Pons (tissue), 1 donor: ENCODE measurements at regions not wholly inside any gene's neighbourhood (a gene's known extent, or its start where the extent isn't known, plus 50 kb on each side); places are given as distances from the start of the nearest gene placed in this dataset.

Source experiments
- DNase-seq: peaks from one replicate; pipeline ENCODE4 v3.0.0-alpha.2; 2016; ENCODE audit warnings: low spot score

DNA sequence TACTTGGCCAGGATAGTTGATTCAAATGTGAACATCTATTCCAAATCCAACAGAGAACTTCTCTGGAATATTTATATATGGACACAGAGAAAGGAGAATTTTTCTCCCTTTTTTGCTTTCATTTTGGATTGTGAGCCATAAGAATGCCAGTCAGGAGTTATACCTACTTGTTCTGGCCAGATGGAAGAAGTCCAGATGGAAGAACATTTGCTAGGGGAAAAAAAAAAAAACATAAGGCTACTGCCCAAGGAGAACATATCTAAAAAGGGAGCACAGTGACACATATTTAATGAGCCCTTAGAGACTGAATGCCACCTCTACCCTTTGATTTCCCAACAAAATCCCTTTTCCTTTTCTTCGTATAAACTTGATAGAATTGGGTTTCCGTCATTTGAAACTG is 61.7 kb upstream of the PPP2R2B start:
- peak; percentile 15 for DNase-seq

DNA sequence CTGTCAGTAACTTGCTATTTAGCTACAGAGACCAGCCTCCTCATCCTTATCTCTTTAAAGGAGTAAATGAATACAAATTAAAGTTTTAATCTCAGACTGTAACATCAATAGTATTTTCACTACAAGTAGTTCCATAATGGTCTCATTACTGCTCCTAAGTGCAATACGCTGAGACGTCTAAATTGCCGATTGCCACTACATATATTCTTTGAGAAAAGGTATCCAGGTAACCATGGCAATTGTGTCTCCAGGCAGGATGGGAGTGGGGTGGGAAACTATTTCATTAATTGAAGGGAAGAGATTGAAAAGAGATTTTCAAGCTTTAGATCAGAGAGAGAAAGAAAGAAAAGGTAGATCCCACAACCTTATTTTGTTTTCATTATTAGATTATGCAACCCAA is 65.5 kb upstream of the PPP2R2B start:
- no peak for DNase-seq

DNA sequence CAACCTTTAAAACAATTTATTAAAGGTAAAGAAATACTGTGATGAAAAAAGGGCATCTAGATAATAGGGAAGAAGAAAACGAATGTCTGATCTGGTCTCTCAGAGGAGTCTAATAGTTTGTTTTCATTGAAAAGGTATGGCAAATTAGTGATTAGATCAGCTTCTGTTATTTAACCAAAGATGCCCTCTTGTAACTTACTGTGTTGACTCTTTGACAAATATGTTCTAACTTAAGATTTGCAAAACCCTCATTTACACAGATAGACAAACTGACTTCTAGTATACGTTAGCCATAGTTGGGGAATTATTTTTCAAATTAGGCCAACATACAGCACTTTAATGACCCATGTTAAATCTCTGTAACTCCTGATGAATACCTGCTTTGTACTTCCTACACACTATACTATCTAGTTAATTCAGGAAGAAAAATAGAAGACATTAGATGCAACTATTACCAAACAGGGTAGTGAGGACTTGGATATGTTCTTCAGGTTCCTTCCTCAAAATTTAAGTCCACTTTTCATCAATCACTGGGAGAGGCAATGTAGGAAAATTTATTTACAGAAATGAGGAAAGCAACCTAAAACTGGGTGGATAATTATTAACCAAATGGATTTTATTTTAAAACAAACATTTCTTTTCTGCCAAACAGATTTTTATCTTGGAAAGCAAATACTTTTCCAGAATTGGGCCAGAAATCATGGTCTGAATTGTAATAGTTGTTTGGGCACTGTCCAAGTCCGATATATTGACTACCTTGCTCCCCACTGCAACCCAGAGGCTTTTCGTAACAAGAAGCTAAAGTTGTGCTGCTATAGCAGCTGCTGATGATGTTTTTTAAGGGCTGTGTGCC is 66.4 kb upstream of the PPP2R2B start:
- DNase-seq = no peak

DNA sequence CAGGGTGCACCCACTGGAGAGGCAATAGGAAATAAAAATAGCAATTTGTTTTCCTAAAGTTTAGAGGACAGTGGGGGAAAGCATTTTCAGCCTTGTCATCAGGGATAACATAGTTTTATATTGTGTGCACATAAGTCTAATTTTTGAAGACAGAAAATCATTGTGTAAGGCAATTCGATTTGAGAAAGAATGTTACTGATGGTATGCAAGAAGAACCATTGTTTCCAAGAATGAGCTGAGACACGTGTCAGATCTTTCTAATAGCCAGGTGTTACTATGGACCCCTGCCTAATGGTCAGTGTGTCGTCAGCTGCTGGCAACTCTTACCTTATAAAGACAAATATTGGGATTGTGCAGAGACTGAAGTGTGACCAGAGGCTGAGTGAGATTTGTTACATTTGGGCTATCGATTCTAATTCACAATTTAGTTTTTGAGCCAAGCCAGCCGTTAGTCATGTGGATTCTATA is 67.1 kb upstream of the PPP2R2B start:
- DNase-seq = no peak

DNA sequence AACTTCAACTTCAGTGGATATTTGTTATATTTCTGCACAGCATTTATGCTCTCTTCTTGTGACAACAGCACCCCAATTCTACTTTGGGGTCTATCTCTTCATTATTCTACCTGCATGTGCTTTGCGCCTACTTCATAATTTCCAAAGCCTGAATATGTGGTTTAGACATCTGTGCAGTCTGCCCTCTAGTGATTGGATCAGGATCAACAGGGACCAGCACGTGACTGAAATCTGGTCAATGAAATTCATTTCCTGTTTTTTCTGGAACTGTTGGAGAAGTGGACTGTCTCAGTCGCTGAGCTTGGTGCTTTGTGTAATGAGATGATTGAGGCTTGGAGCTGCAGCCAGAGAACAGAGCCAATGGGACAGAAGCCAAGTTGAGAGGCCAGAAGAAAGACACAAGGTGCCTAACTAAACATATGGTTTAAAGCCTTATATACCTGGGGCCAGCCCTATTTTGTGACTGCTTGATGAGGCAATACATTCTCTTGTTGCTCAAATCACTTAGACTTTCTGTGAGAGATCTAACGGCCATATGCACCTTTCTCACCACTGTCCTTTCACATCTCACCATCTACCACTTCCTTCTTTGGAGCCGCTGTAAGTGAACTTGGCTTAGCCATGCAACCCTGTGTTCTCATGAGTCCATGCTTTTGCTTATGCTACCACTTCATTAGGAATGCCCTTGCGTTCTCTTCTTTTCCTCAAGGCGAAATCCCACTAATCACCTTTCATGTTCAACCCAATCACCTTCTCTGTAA is 68.8 kb upstream of the PPP2R2B start:
- peak; percentile 27 for DNase-seq

DNA sequence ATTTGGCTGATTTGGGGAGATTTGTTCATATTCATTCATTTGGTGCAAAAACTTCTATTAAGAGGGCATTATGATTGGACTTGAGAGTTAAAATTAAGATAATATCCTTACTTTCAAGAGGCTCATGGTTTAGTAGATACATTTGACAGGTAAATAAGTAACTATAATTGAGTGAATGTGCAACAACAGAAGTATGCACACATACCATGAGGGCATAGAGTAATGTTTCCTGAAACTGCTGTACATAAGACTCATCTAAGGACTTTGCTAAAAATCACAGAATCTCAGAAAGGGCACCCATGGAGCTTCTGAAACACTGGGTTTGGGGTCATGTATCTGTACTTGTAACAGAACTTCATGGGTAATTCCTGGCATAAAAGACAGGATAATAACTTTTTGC is 70.1 kb upstream of the PPP2R2B start:
- DNase-seq = no peak

DNA sequence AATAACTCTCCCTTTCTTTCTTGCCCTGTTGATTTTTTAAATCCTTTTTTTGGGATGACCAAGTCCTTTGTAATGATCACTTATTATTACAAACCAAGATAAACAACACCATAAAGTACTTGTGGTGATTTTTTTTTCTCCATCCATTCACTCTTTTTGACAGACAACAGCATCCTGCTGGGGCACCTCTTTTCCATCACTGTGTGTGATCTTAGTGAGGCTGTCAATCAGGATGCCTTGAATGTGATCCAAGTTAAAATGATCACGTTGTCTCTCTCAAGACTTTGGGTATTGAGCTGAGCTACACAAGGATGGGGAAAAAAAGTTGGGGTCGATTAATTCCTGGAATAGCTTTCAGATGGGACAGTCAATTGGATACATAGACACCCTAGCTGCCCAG is 73.6 kb upstream of the PPP2R2B start:
- no peak for DNase-seq

DNA sequence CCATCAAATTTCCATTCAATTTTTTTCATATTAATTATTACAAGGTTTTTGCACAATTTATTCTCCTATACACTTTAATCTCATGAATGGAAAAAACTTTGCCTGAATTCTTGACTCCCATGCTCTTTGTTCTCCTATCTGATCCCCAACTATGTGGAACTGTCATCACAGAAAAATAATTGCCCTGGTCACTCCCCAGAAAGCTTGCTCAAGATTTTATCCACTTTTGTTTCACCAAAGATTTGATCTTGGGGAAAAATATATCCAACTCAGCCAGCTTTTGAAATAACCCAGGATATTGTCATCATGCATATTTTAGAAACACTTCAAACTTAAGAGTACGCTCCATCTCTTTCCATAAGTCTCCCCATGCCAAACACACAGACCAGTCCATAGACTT is 77.7 kb upstream of the PPP2R2B start:
- no peak for DNase-seq

DNA sequence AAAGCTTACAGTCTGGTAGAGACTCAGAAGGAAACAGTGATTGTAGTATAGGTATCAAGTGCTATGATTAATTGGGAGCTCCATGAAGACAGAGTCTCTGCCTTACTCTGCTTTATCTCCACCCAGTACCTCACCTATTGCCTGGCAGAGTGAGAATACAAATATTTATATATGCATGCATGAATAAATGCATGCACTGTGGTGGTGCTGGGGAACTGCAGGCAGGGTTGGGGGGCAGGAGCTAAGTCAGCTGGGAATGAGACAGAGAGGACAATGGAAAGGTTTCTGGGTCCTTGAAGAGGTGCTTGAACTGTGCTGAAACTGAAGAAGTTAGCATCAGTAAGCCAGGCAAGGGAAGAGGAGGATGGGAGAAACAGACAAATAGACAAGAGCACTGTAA is 80.8 kb upstream of the PPP2R2B start:
- DNase-seq = no peak

DNA sequence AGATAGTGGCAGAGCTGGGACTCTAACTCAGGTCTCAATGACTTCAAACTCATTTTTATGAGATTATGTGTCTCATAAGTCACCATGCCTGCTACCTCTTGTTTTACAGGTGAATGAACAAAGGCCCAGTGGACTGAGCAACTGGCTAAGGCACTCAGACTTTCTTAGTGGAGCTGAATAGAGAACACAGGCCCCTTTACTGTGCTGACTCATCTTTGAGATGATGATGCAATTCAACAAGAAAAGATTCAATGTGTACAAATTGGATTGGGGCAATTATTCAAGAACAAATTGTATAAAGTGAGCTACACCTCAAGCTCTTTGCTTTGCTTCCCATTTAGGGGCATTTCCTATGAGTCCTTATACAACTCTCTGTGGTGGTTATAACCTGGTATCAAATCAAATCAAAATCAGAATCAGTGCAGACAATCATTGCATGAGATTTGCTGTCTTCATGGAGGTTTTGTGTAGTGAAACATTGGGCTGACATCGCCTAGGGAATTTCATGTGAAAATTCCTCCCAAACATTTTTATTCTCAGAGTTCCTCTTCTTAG is 84.3 kb upstream of the PPP2R2B start:
- no peak for DNase-seq

DNA sequence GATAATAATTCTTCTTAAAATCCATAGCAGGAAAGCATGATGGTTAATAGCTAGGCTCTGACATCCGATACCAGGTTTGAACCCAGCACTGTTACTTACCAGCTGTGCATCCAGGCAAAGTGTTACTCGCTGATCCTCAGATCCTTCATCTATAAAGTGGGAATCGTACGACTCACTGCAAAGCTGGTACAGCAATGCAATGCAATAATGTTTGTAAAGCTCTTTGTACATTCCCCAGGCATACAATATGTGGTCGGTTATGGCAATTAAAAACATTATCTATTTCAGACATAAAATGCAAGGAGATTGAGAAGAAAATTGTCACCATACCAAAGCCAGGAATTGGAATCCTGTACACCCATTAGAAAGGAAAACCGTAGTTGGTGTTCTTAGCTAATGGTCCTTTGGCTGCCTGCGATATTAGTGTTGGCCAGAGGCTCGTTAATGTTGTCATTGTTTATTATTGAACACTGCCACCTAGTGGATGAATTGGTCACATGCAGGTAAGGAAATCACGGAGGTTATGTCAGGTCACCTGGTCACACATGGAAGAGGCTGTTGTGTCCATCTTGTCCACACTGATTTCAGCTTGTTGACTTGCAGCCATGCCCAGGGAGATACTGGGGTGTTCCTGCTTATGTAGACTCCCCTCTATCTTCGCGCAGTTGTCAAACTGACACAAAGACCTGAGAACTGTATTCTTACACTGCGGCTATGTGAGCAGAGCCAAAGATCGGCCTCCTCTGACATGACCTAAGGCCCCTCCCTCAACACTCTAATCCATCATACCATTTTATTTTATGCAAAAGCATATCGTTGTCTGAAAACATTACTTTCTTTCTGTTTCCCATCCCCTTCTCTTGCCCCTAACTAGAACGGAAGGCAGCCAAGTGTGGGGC is 87.5 kb upstream of the PPP2R2B start:
- peak; percentile 92 for DNase-seq

DNA sequence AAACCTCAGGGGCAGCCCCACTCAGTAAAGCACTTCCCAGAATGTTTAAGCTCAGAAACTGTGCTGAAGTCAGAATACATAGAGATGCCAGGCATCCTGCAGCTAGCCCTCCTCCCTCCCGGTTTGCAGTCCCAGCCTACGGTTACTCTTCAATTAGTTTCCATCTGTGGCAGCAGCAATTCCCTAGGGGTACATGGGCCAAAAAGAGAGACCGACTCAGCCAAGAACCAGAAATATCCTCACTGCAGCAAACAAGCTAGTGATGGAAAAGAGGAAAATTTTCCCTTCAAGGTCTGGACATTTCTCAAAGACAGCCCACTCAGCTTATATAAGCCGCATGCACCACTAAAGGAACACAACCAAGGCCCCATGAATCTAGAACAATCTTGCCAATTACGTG is 89.1 kb upstream of the PPP2R2B start:
- peak; percentile 28 for DNase-seq

DNA sequence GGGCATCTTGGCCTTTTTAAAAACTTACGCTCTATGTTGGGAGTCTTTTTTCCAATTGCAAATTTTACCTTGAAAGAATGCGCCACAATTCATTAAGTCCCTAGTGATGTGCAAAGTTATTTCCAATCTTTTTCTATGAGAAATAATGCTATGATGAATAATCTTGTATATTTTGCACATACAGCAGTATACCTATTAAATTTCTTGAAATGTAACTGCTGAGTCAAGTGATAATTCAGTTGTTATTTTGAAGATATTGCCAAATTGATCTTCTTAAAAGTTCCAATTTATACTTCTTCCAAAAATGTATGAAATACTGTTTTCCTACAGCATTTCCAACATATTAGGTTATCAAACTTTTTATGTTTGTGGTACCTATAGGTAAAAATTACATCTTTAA is 92.8 kb upstream of the PPP2R2B start:
- DNase-seq = no peak

DNA sequence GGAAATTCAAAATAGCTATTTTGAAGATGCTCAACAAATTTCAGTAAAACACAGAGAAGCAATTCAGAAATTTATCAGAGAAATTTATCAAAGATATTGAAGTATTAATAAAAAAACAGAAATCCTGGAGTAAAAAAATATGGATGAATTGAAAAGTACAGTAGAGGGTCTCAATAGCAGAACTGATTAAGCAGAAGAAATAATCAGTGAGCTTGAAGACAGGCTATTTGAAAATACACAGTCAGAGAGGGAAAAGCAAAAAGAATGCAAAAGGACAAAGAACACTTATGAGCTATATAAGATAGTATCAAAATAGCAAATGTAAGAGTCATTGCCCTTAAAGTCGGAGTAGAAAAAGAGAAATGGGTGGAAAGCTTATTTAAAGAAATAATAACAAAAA is 107.9 kb upstream of the PPP2R2B start:
- no peak for DNase-seq

DNA sequence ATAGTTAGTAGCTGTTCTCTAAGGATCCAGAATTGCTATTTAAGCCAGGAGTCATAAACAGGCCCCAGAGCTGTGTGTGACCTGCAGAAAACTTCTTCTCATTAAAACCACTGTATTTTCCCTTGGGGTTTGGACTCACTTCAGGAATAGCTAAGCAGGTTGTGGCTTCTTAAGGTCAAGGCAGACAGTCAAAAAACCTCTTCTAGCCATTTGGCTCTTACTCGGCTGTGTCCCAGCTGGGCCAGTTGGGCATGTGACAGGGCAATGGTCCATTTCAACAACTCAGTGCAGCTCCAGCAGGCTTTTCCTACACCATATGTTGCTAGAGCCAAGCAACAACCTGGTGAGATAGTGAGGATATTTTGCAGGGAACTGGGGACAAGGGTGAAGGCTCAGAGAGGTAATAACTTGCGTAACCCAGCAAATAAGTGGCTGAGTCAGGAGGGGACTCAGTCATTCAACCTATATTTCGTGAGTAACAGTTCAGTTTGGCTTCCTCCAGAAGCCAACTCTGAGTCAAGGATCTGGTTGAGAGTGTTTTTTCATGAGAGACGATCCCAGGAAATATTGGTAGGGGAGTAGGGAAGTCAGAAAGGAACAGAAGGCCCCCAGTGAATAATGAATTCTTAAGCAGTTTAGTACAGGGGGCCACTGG is 115.4 kb upstream of the PPP2R2B start:
- DNase-seq = peak; percentile 59

DNA sequence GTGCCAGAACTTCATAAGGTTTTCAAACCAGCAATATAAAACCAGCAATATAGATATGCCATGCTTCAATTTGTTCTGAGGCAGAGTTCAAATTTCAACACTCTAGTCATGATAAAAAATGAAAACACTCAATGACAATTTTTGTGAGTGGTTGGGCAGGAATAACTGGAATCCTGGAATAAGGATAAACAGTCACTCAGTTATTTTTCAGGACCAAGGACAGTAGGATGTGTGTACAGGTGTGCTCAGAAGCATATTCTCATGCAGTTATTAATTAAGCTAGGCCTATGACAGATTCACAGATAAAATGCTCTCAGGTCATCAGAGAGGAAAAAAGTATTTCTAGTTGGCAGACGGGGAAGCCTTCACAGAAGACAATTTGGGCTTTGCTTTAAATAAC is 117.3 kb upstream of the PPP2R2B start:
- no peak for DNase-seq

DNA sequence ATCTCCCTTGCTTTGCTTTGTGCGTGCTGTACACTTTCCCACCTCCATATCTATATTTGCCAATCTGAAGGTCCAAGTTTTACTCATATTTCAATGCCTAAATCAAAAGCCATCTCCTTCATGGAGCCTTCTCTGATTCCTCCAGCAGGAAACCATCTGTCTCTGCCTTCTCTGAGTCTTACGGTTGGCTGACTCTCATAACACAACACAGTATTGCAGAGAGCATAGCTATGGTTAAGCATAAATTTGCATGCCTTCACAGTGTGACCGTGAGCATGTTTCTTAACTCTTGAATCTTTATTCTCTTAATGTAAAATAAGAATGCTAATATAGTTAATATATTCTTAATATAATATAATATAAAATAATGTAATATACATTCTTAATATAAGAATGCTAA is 136.8 kb upstream of the PPP2R2B start:
- DNase-seq = no peak

DNA sequence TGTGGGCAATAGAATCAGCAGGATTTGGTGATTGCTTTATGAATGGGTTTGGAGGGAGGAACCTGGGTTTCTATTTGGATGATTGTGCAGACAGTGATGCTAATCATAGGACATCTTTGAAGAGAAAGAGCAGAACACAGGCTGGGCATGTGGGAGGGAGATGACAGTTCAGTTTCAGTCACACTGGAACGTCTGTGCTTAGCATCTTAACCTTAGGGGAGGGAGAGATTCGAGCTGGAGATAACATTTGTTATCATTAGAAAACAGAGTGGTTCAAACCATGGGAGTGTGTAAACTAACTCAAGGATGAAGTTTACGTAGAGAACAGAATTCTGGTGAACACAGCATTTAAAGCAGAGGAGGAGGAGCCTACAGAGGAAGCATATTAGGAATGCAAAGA is 138.6 kb upstream of the PPP2R2B start:
- DNase-seq = peak; percentile 53

DNA sequence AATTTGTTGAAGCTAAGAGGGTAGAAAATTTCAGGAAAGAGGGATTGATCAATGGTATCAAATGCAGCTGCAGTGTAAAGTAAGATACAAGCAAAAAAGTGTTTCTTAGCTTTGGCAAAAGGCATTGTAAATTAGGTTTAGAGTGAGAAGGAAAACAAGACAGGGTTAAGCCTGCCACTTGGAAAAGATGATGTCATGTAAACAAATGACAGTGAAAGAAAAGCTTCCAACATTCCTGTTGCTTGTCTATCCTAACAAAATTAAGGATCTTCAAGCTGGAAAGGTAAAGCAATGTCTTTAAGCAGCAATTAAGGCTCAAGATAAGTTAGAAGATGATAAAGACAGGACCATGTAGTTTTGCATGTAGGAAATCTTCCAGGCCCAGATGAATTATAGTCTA is 139.1 kb upstream of the PPP2R2B start:
- DNase-seq = peak; percentile 34

DNA sequence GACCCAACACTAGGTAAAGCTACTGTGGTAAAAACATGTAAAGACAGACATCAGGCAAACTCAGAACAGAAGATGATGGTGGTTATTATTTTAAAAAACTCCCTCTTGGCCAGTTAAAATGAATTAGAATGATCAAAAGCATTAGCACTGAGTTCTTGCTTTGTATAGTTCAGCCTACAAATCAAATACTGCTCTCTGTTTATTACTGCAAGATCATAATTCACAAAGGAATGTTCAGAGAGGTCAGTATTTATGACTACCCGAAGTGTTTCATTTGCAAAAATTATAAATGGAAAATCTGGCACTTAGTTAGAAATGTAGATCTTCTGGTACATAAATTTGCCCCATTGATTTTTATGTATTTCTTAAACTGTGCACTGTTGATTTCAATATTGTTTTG is 140.3 kb upstream of the PPP2R2B start:
- DNase-seq = no peak

DNA sequence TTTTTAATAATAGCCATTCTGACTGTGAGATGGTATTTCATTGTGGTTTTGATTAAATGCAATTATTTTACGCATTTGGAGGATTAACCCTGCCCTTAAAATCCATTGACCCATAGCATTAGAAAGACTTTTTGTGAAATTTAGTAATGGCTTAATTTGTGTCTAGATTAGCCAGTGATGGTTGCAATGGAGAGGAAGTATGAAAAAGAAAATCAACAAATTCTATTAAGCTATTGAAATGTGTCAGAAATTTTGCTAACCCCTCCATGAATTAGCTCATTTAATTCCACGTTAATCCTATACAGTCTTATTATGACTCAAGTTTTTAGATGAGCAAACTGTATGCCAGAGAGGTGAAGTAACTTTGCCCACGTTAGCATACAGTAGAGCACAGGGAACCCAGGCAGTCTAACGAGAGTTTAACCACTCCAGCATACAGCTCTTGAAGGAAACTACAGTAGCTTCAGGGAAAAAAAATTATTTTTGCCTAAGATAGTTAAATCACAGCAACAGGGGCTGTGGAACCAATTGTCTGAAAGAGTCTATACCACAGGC is 158.2 kb upstream of the PPP2R2B start:
- DNase-seq = no peak
